ENCODE measurements at regions not wholly inside any gene's neighbourhood (a gene's known extent, or its start where the extent isn't known, plus 50 kb on each side); places are given as distances from the start of the nearest gene placed in this dataset.

DNA sequence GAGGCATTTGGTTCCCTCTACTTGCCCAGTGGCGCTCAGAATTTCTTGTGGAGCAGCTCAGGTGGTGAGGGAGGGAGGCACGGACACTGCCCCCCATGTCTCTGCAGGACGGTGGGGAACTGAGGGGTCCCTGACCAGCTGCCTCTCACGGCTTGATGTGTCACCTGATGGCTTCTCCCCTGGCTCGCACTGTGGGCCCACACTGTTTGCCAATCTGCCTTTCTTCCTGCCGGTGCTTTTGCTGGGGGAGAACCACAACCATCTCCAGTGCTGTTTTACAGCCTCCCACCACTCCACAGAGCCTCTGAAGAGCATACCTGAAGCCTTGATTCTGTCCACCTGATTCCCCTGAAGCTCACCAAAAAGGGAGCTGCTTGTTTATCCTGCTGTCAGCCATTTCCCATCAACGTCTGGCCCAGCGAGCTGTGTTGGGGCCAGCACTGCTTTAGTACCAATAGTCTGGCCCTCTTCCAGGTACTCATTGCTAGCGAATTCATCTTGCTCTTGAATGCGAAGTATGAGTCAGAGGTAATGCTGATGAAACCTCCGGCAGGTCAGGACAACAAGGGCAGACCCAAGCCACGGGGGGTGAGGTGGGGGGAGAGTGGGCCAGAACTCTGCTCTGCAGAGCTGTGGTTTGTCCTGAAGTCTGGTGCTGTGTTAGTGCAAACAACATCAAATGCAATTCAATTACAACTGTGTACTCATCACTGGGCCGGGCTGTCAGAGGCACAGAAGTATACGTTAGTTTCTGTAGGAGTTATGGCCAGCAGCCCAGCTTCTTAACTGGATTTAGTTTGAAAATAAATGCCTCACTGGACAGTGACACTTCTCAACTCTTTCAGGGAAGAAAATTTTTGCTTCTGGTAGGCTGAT is 208.3 kb upstream of the JADE1 start (continued):
- TF ChIP-seq ZNF816 (CRISPR knock-in tag; IDR thresholded peaks at IDR 0.05; ENCODE audit: borderline replicate concordance) (peak; percentile 70; the same call in 1 of the 2 replicates), MATR3 (CRISPR knock-in tag; IDR thresholded peaks at IDR 0.05) (no peak), SNAI1 (CRISPR knock-in tag; IDR thresholded peaks at IDR 0.05; ENCODE audit: borderline replicate concordance) (no peak), ZNF883 (CRISPR knock-in tag; IDR thresholded peaks at IDR 0.05; ENCODE audit: not compliant biosample characterization) (no peak), JUNB (CRISPR knock-in tag; IDR thresholded peaks at IDR 0.05; ENCODE audit: borderline replicate concordance) (peak; percentile 78; the same call in 1 of the 2 replicates), SMAD1 (CRISPR knock-in tag; IDR thresholded peaks at IDR 0.05; ENCODE audit: borderline replicate concordance, low read depth) (no peak), SIN3B (IDR thresholded peaks at IDR 0.05; ENCODE audit: low read length) (no peak), KDM5B (CRISPR knock-in tag; IDR thresholded peaks at IDR 0.05; ENCODE audit: borderline replicate concordance) (peak; percentile 43; the same call in 1 of the 2 replicates), PHF8 (CRISPR knock-in tag; IDR thresholded peaks at IDR 0.05) (peak; percentile 28; the same call in 1 of the 2 replicates), RXRB (CRISPR knock-in tag; IDR thresholded peaks at IDR 0.05; ENCODE audit: borderline replicate concordance) (peak; percentile 58; the same call in 1 of the 2 replicates), CBX5 (CRISPR knock-in tag; IDR thresholded peaks at IDR 0.05; ENCODE audit: borderline replicate concordance) (peak; percentile 84), CTCF (CRISPR knock-in tag; IDR thresholded peaks at IDR 0.05) (0 out of 2 replicates have a peak, but pooled peaks have one; percentile 1), FIP1L1 (IDR thresholded peaks at IDR 0.05; ENCODE audit: borderline replicate concordance, insufficient read depth, low read depth, low read length) (no peak), GPBP1L1 (CRISPR knock-in tag; IDR thresholded peaks at IDR 0.05) (no peak), ZNF75D (CRISPR knock-in tag; IDR thresholded peaks at IDR 0.05; ENCODE audit: borderline replicate concordance) (no peak), MEIS1 (CRISPR knock-in tag; IDR thresholded peaks at IDR 0.05; ENCODE audit: borderline replicate concordance) (no peak), ZEB1 (IDR thresholded peaks at IDR 0.05; ENCODE audit: insufficient replicate concordance, low read depth) (no peak), ZNF326 (CRISPR knock-in tag; IDR thresholded peaks at IDR 0.05; ENCODE audit: borderline replicate concordance) (no peak), PTBP1 (IDR thresholded peaks at IDR 0.05; ENCODE audit: low read depth, low read length, poor library complexity, severe bottlenecking) (no peak), ZNF251 (CRISPR knock-in tag; IDR thresholded peaks at IDR 0.05) (no peak), MXI1 (IDR thresholded peaks at IDR 0.05; ENCODE audit: borderline replicate concordance, low read depth, low read length) (peak; percentile 15; the same call in 1 of the 3 replicates), ZNF891 (CRISPR knock-in tag; IDR thresholded peaks at IDR 0.05) (peak; percentile 90)
- TF ChIP-seq, protein P1, sequence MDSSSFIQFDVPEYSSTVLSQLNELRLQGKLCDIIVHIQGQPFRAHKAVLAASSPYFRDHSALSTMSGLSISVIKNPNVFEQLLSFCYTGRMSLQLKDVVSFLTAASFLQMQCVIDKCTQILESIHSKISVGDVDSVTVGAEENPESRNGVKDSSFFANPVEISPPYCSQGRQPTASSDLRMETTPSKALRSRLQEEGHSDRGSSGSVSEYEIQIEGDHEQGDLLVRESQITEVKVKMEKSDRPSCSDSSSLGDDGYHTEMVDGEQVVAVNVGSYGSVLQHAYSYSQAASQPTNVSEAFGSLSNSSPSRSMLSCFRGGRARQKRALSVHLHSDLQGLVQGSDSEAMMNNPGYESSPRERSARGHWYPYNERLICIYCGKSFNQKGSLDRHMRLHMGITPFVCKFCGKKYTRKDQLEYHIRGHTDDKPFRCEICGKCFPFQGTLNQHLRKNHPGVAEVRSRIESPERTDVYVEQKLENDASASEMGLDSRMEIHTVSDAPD (CRISPR knock-in tag; IDR thresholded peaks at IDR 0.05) = peak; percentile 40; the same call in 1 of the 2 replicates
- TF ChIP-seq, protein P2, sequence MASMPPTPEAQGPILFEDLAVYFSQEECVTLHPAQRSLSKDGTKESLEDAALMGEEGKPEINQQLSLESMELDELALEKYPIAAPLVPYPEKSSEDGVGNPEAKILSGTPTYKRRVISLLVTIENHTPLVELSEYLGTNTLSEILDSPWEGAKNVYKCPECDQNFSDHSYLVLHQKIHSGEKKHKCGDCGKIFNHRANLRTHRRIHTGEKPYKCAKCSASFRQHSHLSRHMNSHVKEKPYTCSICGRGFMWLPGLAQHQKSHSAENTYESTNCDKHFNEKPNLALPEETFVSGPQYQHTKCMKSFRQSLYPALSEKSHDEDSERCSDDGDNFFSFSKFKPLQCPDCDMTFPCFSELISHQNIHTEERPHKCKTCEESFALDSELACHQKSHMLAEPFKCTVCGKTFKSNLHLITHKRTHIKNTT (CRISPR knock-in tag; IDR thresholded peaks at IDR 0.05) = no peak

All from HepG2 (cell line).